ENCODE measurements at regions not wholly inside any gene's neighbourhood (a gene's known extent, or its start where the extent isn't known, plus 50 kb on each side); places are given as distances from the start of the nearest gene placed in this dataset.
"Not testable (repeated sequence)": the region's sequence is repeated elsewhere in the genome, so short reads cannot be mapped to it uniquely, and the experiment has no call there.

GRCh38 chr2:204145263-204145751 is 208.7 kb downstream of the ICOS start:
- DNase-seq (ENCODE audit: low read depth): peak; percentile 59

DNA sequence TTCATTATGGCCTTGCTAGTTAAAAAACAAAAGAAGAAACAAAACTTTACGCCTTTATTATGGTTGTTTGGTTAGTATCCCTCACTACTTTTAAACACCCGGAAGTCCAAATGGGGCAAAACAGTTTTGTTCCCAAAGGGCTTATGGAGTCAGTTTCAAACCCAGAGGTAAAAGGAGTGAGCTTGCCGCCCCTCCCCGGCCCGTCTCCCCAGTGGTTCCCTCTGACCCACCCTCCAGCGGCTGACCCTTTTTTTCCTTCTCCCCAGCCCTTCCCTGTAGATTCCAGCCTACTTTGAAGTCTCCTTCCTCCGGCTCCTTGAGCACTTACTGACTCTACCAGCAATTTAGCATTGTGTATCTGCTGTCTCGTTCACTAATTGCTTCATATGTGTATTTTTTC is 209.2 kb downstream of the ICOS start:
- DNase-seq (ENCODE audit: low read depth): no peak

- DNase-seq (ENCODE audit: low read depth): not testable (repeated sequence)
Observed at GRCh38 chr2:204147040-204147439, 210.5 kb downstream of the ICOS start.

GRCh38 chr2:204150721-204151120 is 214.2 kb downstream of the ICOS start:
- no peak for DNase-seq (ENCODE audit: low read depth)

- no peak for DNase-seq (ENCODE audit: low read depth)
Observed at GRCh38 chr2:204152616-204153015, 216.1 kb downstream of the ICOS start.

GRCh38 chr2:204154863-204155262 is 218.3 kb downstream of the ICOS start:
- no peak for DNase-seq (ENCODE audit: low read depth)

- DNase-seq (ENCODE audit: low read depth): no peak
Observed at GRCh38 chr2:204156456-204156855, 219.9 kb downstream of the ICOS start.

DNA sequence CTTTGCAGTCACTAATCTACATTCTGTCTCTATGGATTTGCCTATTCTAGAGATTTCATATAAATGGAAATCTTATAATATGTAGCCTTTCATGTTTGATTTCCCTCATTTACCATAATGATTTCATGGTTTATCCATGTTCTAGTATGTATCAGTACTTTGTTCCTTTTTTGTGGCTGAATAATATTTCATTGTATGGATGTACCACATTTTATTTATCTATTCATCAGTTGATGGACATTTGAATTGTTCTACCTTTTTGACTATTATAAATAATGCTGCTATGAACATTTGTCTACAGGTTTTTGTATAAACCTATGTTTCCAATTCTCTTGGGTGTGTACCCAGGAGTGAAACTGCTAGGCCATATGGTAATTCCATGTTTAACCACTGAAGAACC is 221.1 kb downstream of the ICOS start:
- no peak for DNase-seq (ENCODE audit: low read depth)

- no peak for DNase-seq (ENCODE audit: low read depth)
Observed at GRCh38 chr2:204159526-204159925, 223.0 kb downstream of the ICOS start.

DNA sequence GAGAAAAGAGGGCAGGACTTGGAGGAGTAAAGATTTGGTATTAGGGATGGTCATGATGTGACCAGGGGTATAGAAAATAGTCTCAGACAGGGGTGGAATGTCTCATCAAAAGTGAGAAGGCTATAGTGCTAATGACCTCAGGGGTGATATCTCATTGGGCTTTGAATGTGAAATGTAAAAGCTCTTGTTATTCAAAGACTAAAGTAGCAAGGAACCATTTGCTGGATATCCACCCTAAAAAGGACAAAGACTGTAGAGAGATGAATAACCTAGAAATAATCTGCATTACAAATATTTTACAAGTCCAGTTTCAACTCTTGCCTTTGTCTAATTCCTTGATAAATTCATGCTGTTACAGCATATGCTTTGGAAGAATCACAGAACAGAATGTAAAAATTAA is 224.4 kb downstream of the ICOS start:
- no peak for DNase-seq (ENCODE audit: low read depth)

DNA sequence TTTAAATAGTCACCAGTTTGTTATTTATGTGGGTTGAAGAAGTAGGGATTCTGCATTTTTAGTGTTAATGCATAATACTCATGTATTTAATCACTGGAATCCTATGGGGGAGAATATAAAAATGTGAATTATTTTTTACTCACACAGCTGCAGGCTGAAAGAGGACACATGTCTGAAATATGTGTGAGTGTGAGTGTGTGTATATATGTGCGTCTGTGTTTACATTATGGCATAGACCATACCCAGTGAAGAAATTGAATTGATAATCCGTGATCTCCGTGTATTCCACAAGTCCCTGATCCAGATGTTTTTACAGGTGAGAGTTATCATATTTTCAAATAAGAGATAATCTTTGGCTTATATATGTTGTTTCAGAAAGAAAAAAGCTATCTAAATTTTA is 225.3 kb downstream of the ICOS start:
- no peak for DNase-seq (ENCODE audit: low read depth)

DNA sequence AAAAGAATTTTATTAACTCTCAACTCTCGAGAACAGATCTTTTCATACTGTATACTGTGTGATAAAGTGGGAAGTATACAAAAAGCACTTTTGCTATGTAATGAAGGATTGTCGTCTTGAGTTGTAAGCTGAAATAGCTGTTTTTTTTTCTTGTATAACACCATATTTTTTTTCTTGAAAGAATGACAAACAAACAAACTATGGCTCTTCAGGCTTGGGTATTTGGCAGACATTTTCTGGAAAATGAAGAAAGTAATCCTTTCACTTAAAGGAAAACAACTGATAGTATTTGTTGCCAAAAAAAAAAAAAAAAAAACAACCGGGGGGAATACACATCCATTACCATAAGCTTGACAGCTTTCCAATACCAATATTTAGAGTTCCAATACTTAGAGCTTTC is 230.4 kb downstream of the ICOS start:
- DNase-seq (ENCODE audit: low read depth): no peak

DNA sequence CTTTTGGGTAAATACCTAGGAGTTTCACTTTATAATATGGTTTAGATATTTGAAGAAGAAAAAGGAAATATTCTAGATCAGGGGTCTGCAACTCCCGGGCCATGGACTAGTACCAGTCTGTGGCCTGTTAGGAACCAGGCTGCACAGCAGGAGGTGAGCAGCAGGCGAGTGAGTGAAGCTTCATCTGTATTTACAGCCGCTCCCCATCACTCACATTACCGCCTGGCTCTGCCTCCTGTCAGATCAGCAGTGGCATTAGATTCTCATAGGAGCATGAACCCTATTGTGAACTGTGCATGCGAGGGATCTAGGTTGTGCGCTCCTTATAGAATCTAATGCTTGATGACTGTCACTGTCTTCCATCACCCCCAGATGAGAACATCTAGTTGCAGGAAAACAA is 231.1 kb downstream of the ICOS start:
- not testable (repeated sequence) for DNase-seq (ENCODE audit: low read depth)

DNA sequence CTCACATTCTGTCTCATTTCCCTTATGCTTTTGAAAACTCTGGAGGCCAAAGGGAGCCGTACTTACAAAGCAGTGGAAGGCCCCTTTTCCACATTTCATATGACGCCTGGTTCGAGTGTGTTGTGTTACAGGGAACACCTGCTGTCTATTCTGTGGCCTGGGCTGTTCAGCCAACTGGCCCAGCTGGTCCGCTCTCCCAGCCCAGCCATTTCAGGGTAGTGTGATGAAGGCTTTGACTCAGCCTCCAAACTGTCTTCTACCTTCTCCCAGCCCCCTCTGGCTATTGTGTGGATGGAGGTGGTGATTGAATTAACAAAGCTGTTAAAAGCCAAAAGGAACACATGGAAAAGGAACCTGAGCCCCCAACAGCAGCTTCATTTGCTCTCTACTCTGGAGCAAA is 233.8 kb downstream of the ICOS start:
- DNase-seq (ENCODE audit: low read depth): no peak

- DNase-seq (ENCODE audit: low read depth): no peak
Observed at GRCh38 chr2:204171432-204172144, 235.0 kb downstream of the ICOS start.

GRCh38 chr2:204172145-204172600 is 235.6 kb downstream of the ICOS start:
- no peak for DNase-seq (ENCODE audit: low read depth)

DNA sequence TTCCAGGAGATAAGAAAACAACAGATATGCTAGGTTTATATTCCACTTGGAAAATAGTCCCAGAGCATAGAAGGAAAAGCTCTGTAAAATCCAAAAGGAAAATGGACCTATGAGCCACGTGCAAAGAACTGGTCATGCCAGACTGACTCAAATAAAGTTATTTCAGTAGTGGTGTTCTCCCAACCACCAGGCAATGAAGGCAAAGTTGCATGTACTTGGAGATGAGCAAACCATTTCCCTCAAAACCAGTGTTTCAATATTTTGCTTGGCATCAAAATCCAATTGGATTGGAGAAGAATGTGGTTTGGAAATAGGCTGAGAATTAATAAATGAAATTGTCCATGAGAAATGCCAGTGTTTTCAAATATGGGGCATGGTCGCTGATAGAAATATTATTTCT is 237.5 kb downstream of the ICOS start:
- DNase-seq (ENCODE audit: low read depth): no peak

- no peak for DNase-seq (ENCODE audit: low read depth)
Observed at GRCh38 chr2:204175552-204176271, 239.1 kb downstream of the ICOS start.

DNA sequence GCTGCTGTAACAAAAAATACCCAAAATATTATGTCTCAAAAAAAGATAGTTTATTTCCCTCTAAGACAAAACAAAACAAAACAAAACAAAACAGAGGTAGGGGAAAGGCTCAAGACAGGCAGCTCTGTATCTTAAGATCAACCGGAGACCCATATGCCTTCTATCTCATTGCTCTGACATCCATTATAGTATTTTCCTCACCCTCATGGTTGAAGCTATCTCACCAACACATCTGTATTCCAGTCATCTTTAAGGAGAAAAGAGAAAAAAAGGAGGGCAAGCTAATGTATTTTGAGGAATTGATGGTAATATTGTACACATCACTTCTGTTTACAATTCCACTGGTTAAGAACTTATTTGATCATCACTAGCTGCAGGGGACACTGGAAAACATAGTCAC is 239.7 kb downstream of the ICOS start:
- DNase-seq (ENCODE audit: low read depth): no peak

DNA sequence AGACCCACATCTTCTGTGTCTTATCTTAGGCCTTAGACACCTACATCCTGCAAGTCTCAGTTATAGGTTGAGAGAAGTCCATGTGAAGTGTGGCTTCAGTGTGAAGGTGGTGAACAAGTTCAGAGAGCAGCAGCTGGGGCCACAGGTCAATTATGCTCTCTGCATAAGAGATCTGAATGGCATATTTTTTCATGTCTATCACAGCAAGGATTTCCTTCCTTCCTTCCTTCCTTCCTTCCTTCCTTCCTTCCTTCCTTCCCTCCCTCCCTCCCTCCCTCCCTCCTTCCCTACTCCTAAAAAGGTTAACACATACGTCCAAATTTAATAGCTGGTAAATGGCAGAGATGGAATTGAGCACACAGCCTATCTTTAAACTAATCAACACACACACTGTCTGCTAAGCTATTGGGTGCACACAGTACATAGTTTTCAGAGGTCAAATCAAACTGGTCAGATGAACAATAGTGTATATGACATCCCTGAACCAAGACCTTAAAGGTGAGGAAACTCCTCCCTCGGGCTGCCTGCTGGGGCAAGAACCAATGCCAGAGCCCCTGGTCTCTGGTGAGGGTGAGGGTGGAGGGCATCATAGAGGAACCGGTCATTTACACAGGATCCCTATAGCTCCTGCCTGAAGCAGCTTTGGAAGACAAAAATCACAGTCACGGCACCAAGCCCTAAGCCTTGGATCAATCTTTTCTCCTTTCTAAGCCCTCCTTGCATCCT is 240.9 kb downstream of the ICOS start:
- no peak for DNase-seq (ENCODE audit: low read depth)

GRCh38 chr2:204177977-204178522 is 241.5 kb downstream of the ICOS start:
- peak; percentile 10 for DNase-seq (ENCODE audit: low read depth)

GRCh38 chr2:204180649-204181048 is 244.1 kb downstream of the ICOS start:
- DNase-seq (ENCODE audit: low read depth): no peak

DNA sequence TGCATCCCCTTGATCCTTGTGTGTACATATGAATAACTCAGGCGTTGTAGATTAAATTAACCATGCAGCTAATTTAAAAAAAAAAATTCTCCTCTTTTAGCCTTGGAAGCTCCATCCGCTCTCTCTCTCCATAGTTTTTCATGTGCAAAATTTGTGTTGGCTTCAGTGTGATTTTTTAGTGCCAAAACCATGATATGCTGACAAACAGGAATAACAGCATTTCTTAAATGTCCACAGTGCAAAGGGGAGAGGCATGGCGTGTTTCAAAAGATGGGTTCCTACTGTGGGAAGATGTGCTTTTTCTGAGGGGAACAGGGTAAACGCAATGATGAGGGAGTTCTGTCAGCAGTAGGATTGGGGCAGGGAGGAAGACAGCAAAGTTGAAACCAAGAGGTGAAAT is 247.0 kb downstream of the ICOS start:
- no peak for DNase-seq (ENCODE audit: low read depth)

Data from amniotic epithelial cell (primary cell).